ENCODE measurements at regions not wholly inside any gene's neighbourhood (a gene's known extent, or its start where the extent isn't known, plus 50 kb on each side); places are given as distances from the start of the nearest gene placed in this dataset.

- Histone ChIP-seq H3K36me3 (no peaks in the 10 kb centered on the region), H3K27me3 (no peaks in the 10 kb centered on the region), H3K27ac (no peak overlapping the region), H3K9me3 (no peaks in the 10 kb centered on the region), H3K4me3 (no peak overlapping the region), H3K4me1 (peaks cover 0 to 3% (median 0%) of the 10 kb centered on the region in 3 donors)
- no peak for TF ChIP-seq EP300 (IDR thresholded peaks at IDR 0.05)
- TF ChIP-seq CTCF (IDR thresholded peaks at IDR 0.05): no peak
- no peak for ATAC-seq
- 62 to 70% methylated on average over 3 of the region's 3 CpGs for WGBS, 2 donors (ENCODE audit: low coverage in 1 of 2)
Measured at GRCh38 chr6:141259091-141259490, 873.6 kb upstream of the GJE1 start.

GRCh38 chr6:141258516-141258915 lies 874.2 kb upstream of the GJE1 start:
- H3K36me3 ChIP-seq: no peaks in the 10 kb centered on the region
- no peak for ATAC-seq
- no peaks in the 10 kb centered on the region for H3K9me3 ChIP-seq
- H3K27me3 ChIP-seq: no peaks in the 10 kb centered on the region
- no peak overlapping the region for H3K4me3 ChIP-seq
- 90 to 96% methylated on average over 3 to 5 of the region's 5 CpGs for WGBS, 2 donors (ENCODE audit: low coverage in 1 of 2)
- H3K27ac ChIP-seq: no peak overlapping the region
- H3K4me1 ChIP-seq: peaks cover 0 to 9% (median 0%) of the 10 kb centered on the region in 3 donors
- no peak for TF ChIP-seq POLR2A (IDR thresholded peaks at IDR 0.05)
- no peak for TF ChIP-seq CTCF (IDR thresholded peaks at IDR 0.05)
- TF ChIP-seq POLR2AphosphoS5 (IDR thresholded peaks at IDR 0.05): no peak
- no peak for TF ChIP-seq EP300 (IDR thresholded peaks at IDR 0.05)

- peaks cover 0 to 26% (median 0%) of the 10 kb centered on the region in 3 donors for H3K4me1 ChIP-seq
- H3K27ac ChIP-seq: peak overlapping the region in 1 of 4 donors; percentile 53
- H3K9me3 ChIP-seq: no peaks in the 10 kb centered on the region
- TF ChIP-seq CTCF (IDR thresholded peaks at IDR 0.05) (no peak), POLR2AphosphoS5 (IDR thresholded peaks at IDR 0.05) (no peak), POLR2A (IDR thresholded peaks at IDR 0.05) (no peak), EP300 (IDR thresholded peaks at IDR 0.05) (no peak)
- WGBS, 2 donors (ENCODE audit: low coverage in 1 of 2): 98 to 100% methylated on average over 3 of the region's 3 CpGs
- no peaks in the 10 kb centered on the region for H3K27me3 ChIP-seq
- no peaks in the 10 kb centered on the region for H3K36me3 ChIP-seq
- no peak overlapping the region for H3K4me3 ChIP-seq
- no peak for ATAC-seq
Measured at GRCh38 chr6:141254336-141254735, 878.4 kb upstream of the GJE1 start.

GRCh38 chr6:141252828-141253608 lies 879.7 kb upstream of the GJE1 start:
- 34 to 38% methylated on average over 5 of the region's 5 CpGs for WGBS, 2 donors (ENCODE audit: low coverage in 1 of 2)
- peak overlapping the region; percentile 52 to 57 (median 54) for H3K27ac ChIP-seq
- peaks cover 0 to 26% (median 0%) of the 10 kb centered on the region in 3 donors for H3K4me1 ChIP-seq
- no peaks in the 10 kb centered on the region for H3K9me3 ChIP-seq
- H3K27me3 ChIP-seq: no peaks in the 10 kb centered on the region
- peak; percentile 46 for TF ChIP-seq POLR2AphosphoS5 (IDR thresholded peaks at IDR 0.05)
- TF ChIP-seq CTCF (IDR thresholded peaks at IDR 0.05): no peak
- H3K36me3 ChIP-seq: no peaks in the 10 kb centered on the region
- H3K4me3 ChIP-seq: peak overlapping the region in 1 of 2 donors; percentile 3
- peak; percentile 70 for ATAC-seq

- TF ChIP-seq POLR2AphosphoS5 (IDR thresholded peaks at IDR 0.05) (no peak), EP300 (IDR thresholded peaks at IDR 0.05) (no peak), POLR2A (IDR thresholded peaks at IDR 0.05) (no peak), CTCF (IDR thresholded peaks at IDR 0.05) (no peak)
- no peaks in the 10 kb centered on the region for H3K36me3 ChIP-seq
- no peak for ATAC-seq
- no peaks in the 10 kb centered on the region for H3K27me3 ChIP-seq
- H3K27ac ChIP-seq: no peak overlapping the region
- no peaks in the 10 kb centered on the region for H3K9me3 ChIP-seq
- H3K4me1 ChIP-seq: peaks cover 0 to 26% (median 0%) of the 10 kb centered on the region in 3 donors
- no peak overlapping the region for H3K4me3 ChIP-seq
Measured at GRCh38 chr6:141251286-141251685, 881.4 kb upstream of the GJE1 start.
